Psoas muscle (tissue), 7 donors: ENCODE measurements at regions not wholly inside any gene's neighbourhood (a gene's known extent, or its start where the extent isn't known, plus 50 kb on each side); places are given as distances from the start of the nearest gene placed in this dataset.
"Not testable (repeated sequence)": the region's sequence is repeated elsewhere in the genome, so short reads cannot be mapped to it uniquely, and the experiment has no call there.

ENCODE experiments used
- ATAC-seq, 4 donors: fragments of 200-7000 bp; cut with Tn5 transposase; one replicate each; pipeline ENCODE4 v1.9.1; 2020; ENCODE audit warnings: moderate library complexity in 3 of 4, mild to moderate bottlenecking in 2 of 4
- DNase-seq, 2 donors: peaks; one replicate each; pipeline ENCODE4 v3.0.0-alpha.2; 2020
- H3K27ac ChIP-seq: fragments of 200-600 bp; one replicate; pipeline ENCODE4 v1.8.0; 2022
- H3K27me3 ChIP-seq, 3 donors: fragments of 200-600 bp in 1 of 3; one replicate each; pipeline versions ENCODE4 v1.6.1 to v1.8.0; 2013 to 2022; ENCODE audit warnings: low read length in 2 of 3, mild to moderate bottlenecking in 2 of 3, moderate library complexity in 1 of 3; ENCODE audit not compliant: insufficient read depth in 3 of 3
- H3K36me3 ChIP-seq, 2 donors: fragments of 200-600 bp in 1 of 2; one replicate each; pipeline versions ENCODE4 v1.6.1 to v1.8.0; 2013 to 2022; ENCODE audit warnings: low read depth in 1 of 2, mild to moderate bottlenecking in 1 of 2, moderate library complexity in 1 of 2; ENCODE audit not compliant: insufficient read depth in 1 of 2
- H3K4me1 ChIP-seq: fragments of 200-600 bp; one replicate; pipeline ENCODE4 v1.8.0; 2022
- H3K4me3 ChIP-seq: fragments of 200-600 bp; one replicate; pipeline ENCODE4 v1.8.0; 2022; ENCODE audit warnings: mild to moderate bottlenecking
- H3K9me3 ChIP-seq: fragments of 200-600 bp; one replicate; pipeline ENCODE4 v1.8.0; 2022
- CTCF ChIP-seq: fragments of 200-600 bp; IDR thresholded peaks from one replicate; pipeline ENCODE4 v1.8.0; 2022; ENCODE audit warnings: antibody characterized with exemption
- WGBS, 3 donors: extraction: QIAGEN DNeasy Blood & Tissue Kit; methylation state at CpG; one replicate each; pipeline versions ENCODE4 v1.1.6 to v1.1.7; 2013; 5-methylcytosine and 5-hydroxymethylcytosine counted together
- intact Hi-C, 2 donors: fragments of 100-400 bp; cut with DNase I; formaldehyde crosslinking; loops; one replicate each; pipeline versions ENCODE4 v1.11.0 to v1.14.2; 2022
- donor health status: healthy with polysubstance abuse.
- donor health status: DM: no; HTN: no; CAD: no; lungs with moderate emphysema.
- donor health status: Bipolar disorder and iron deficiency.
- donor health status: healthy.
- donor health status: DM: yes; HTN: yes; CAD: no.
- donor health status: DM: no; HTN: no; CAD: no.
- donor health status: DM: yes; HTN: yes; CAD: no.

GRCh38 chr5:126143622-126144021 is 279.6 kb upstream of the GRAMD2B start:
- TF ChIP-seq CTCF: no peak
- WGBS, 3 donors: 59 to 73% (median 68%) methylated on average over 2 of the region's 2 CpGs
- Histone ChIP-seq H3K27ac (no peak overlapping the region), H3K36me3 (no peaks in the 10 kb centered on the region), H3K9me3 (no peaks in the 10 kb centered on the region), H3K4me1 (no peaks in the 10 kb centered on the region), H3K4me3 (no peak overlapping the region), H3K27me3 (no peaks in the 10 kb centered on the region)
- no peak for ATAC-seq
- intact Hi-C loops: no loop called here
- no peak for DNase-seq

GRCh38 chr5:126150319-126150718 is 272.9 kb upstream of the GRAMD2B start:
- H3K9me3 ChIP-seq, H3K27me3 ChIP-seq, H3K27ac ChIP-seq, H3K4me3 ChIP-seq, H3K36me3 ChIP-seq, ATAC-seq, H3K4me1 ChIP-seq, intact Hi-C loops, DNase-seq: not testable (repeated sequence)
- WGBS, 3 donors: 75 to 96% (median 96%) methylated on average over 2 of the region's 3 CpGs

- H3K36me3 ChIP-seq, H3K9me3 ChIP-seq, intact Hi-C loops, H3K27me3 ChIP-seq, ATAC-seq, H3K4me1 ChIP-seq, H3K27ac ChIP-seq, H3K4me3 ChIP-seq, DNase-seq: not testable (repeated sequence)
- 93 to 96% (median 95%) methylated on average over 12 of the region's 12 CpGs for WGBS, 3 donors
Observed at GRCh38 chr5:126155298-126155697, 267.9 kb upstream of the GRAMD2B start.

DNA sequence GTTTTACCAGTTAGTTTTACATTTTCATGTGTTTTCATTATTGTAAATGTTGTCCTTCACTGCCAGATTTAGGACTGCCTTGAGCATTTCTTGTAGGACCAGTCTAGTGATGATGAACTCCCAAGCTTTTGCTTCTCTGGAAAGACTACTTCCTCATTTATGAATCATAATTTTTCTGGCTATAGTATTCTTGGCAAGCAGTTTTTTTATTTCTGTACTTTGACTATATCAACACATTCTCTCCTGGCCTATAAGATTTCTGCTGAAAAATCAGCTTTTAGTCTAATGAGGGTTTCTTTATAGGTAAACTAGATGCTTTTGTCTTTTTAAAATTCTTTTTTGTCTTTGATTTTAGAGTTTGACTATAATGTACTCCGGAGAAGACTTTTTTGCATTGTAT is 256.8 kb upstream of the GRAMD2B start:
- Histone ChIP-seq H3K27me3 (no peaks in the 10 kb centered on the region), H3K4me1 (no peaks in the 10 kb centered on the region), H3K27ac (no peak overlapping the region), H3K9me3 (peaks cover 22% of the 10 kb centered on the region), H3K4me3 (no peak overlapping the region), H3K36me3 (no peaks in the 10 kb centered on the region)
- no peak for DNase-seq
- 92 to 97% (median 96%) methylated on average over 1 of the region's 1 CpG for WGBS, 3 donors
- intact Hi-C loops: no loop called here
- TF ChIP-seq CTCF: no peak
- ATAC-seq: no peak

- peaks cover 22% of the 10 kb centered on the region for H3K9me3 ChIP-seq
- no peak for ATAC-seq
- whole genome bisulfite sequencing, 3 donors: 83 to 91% (median 87%) methylated on average over 1 of the region's 1 CpG
- H3K36me3 ChIP-seq: no peaks in the 10 kb centered on the region
- H3K4me3 ChIP-seq: no peak overlapping the region
- H3K27ac ChIP-seq: no peak overlapping the region
- TF ChIP-seq CTCF: no peak
- H3K27me3 ChIP-seq: no peaks in the 10 kb centered on the region
- intact Hi-C loops: no loop called here
- no peak for DNase-seq
- no peaks in the 10 kb centered on the region for H3K4me1 ChIP-seq
Observed at GRCh38 chr5:126168785-126169184, 254.4 kb upstream of the GRAMD2B start.

GRCh38 chr5:126171916-126172315 is 251.3 kb upstream of the GRAMD2B start:
- 88 to 96% (median 93%) methylated on average over 3 of the region's 3 CpGs for WGBS, 3 donors
- Histone ChIP-seq H3K4me3 (no peak overlapping the region), H3K9me3 (peaks cover 5% of the 10 kb centered on the region), H3K4me1 (no peaks in the 10 kb centered on the region), H3K27ac (no peak overlapping the region), H3K36me3 (no peaks in the 10 kb centered on the region), H3K27me3 (no peaks in the 10 kb centered on the region)
- DNase-seq (no peak), ATAC-seq (no peak)
- intact Hi-C loops: no loop called here
- TF ChIP-seq CTCF: no peak
